ENCODE measurements at regions not wholly inside any gene's neighbourhood (a gene's known extent, or its start where the extent isn't known, plus 50 kb on each side); places are given as distances from the start of the nearest gene placed in this dataset.

DNA sequence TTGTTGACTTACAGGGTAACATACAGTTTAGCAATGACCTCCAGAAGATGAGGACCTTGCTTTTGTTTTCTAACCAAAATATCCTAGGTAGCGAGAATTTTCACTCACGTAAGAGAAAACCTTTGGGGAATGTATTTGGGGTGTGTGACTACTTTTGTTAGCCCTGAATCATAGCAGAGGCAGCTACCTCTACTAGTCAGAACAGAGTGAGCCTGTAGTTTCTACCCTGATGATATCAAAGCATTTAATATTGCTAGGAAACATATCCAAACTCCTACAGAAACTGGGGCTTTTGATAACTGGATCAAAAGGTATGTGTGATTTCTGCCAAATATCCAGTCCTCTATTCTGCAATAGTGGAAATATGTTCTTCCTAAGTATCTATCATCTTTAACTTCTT is 462.6 kb upstream of the ZEB2 start:
- TF ChIP-seq, protein P1, sequence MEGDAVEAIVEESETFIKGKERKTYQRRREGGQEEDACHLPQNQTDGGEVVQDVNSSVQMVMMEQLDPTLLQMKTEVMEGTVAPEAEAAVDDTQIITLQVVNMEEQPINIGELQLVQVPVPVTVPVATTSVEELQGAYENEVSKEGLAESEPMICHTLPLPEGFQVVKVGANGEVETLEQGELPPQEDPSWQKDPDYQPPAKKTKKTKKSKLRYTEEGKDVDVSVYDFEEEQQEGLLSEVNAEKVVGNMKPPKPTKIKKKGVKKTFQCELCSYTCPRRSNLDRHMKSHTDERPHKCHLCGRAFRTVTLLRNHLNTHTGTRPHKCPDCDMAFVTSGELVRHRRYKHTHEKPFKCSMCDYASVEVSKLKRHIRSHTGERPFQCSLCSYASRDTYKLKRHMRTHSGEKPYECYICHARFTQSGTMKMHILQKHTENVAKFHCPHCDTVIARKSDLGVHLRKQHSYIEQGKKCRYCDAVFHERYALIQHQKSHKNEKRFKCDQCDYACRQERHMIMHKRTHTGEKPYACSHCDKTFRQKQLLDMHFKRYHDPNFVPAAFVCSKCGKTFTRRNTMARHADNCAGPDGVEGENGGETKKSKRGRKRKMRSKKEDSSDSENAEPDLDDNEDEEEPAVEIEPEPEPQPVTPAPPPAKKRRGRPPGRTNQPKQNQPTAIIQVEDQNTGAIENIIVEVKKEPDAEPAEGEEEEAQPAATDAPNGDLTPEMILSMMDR (IDR thresholded peaks at IDR 0.05), result no peak
- TF ChIP-seq POLR2AphosphoS5 (IDR thresholded peaks at IDR 0.05) (no peak), POLR2A (IDR thresholded peaks at IDR 0.05) (no peak)

Data from sigmoid colon (tissue), 4 donors.